Sigmoid colon (tissue), 4 donors: ENCODE measurements at regions not wholly inside any gene's neighbourhood (a gene's known extent, or its start where the extent isn't known, plus 50 kb on each side); places are given as distances from the start of the nearest gene placed in this dataset.

Source experiments
- EP300 ChIP-seq, 4 donors: sonication (generic); formaldehyde crosslinking; IDR thresholded peaks; one replicate each; pipeline ENCODE4 v1.6.1; 2017; ENCODE audit warnings: antibody characterized with exemption in 4 of 4
- POLR2A ChIP-seq, 2 donors: fragments of 450-650 bp; IDR thresholded peaks; one replicate each; pipeline ENCODE4 v1.6.1; 2016; ENCODE audit warnings: antibody characterized with exemption in 2 of 2, mild to moderate bottlenecking in 2 of 2, moderate library complexity in 2 of 2
- POLR2AphosphoS5 ChIP-seq, 4 donors: sonication (generic); formaldehyde crosslinking; IDR thresholded peaks; one replicate each; pipeline ENCODE4 v1.6.1; 2017; ENCODE audit warnings: antibody characterized with exemption in 4 of 4
- TF ChIP-seq, protein P1 (sequence below), 4 experiments: fragments of 450-650 bp in 3 of 4; fragments of 200-600 bp in 1 of 4; IDR thresholded peaks; one replicate each; pipeline ENCODE4 v1.5.1; 2016 to 2019; ENCODE audit warnings: antibody characterized with exemption in 4 of 4, mild to moderate bottlenecking in 3 of 4, moderate library complexity in 2 of 4

DNA sequence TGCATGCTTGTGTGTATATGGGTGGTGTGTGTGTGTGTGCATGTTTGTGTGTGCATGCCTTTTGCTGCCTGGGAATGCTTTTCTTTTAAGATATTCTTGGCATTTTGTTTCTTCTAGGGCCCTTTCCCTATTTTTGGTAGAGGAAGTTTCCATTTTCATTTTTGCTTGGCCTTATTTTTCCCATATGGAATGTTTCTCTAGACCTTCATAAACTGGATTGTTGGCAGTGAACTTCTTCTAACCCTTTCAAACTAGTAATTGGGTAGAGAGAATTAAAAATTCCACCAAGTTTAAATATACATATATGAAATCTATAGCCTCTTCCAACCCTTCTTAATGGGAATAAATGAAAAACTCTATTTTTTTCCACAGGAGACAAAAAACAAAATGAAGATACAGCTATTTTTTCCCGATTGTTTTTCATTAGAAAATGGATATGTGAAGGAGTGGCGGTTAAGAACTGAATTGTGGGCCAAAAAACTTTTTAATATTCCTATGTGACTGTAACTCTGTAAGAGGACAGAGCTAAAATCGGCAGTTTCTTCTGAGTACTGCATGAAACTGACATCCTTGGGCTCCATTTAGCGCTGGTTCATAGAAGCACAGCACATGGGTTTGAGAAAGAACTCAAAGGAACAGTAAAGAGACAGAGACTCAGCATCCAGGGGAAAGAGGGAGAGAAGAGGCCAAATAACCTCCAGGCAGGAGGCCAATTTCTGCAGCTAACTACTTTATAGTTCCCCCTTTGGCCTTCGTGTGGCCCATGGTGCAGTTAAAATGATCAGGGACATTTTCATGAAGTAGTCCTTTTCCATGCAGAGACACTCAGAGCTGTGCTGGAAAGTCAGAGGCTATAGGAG, 102.1 kb downstream of the TMEM170B start:
- TF ChIP-seq, protein P1, sequence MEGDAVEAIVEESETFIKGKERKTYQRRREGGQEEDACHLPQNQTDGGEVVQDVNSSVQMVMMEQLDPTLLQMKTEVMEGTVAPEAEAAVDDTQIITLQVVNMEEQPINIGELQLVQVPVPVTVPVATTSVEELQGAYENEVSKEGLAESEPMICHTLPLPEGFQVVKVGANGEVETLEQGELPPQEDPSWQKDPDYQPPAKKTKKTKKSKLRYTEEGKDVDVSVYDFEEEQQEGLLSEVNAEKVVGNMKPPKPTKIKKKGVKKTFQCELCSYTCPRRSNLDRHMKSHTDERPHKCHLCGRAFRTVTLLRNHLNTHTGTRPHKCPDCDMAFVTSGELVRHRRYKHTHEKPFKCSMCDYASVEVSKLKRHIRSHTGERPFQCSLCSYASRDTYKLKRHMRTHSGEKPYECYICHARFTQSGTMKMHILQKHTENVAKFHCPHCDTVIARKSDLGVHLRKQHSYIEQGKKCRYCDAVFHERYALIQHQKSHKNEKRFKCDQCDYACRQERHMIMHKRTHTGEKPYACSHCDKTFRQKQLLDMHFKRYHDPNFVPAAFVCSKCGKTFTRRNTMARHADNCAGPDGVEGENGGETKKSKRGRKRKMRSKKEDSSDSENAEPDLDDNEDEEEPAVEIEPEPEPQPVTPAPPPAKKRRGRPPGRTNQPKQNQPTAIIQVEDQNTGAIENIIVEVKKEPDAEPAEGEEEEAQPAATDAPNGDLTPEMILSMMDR (IDR thresholded peaks at IDR 0.05): no peak
- no peak for TF ChIP-seq POLR2A (IDR thresholded peaks at IDR 0.05)
- TF ChIP-seq POLR2AphosphoS5 (IDR thresholded peaks at IDR 0.05): no peak
- TF ChIP-seq EP300 (IDR thresholded peaks at IDR 0.05): no peak
